Suprapubic skin (tissue), 3 donors: ENCODE measurements at regions not wholly inside any gene's neighbourhood (a gene's known extent, or its start where the extent isn't known, plus 50 kb on each side); places are given as distances from the start of the nearest gene placed in this dataset.

Experiments
- CTCF ChIP-seq, 2 donors: fragments of 200-600 bp in 1 of 2; fragments of 450-650 bp in 1 of 2; sonication (generic) in 1 of 2; IDR thresholded peaks; one replicate each; pipeline ENCODE4 v1.5.1; 2016 to 2019; ENCODE audit warnings: antibody characterized with exemption in 2 of 2, mild to moderate bottlenecking in 1 of 2, moderate library complexity in 1 of 2
- POLR2A ChIP-seq, 2 donors: fragments of 450-650 bp; IDR thresholded peaks; one replicate each; pipeline ENCODE4 v1.6.1; 2017; ENCODE audit warnings: antibody characterized with exemption in 2 of 2, mild to moderate bottlenecking in 2 of 2, moderate library complexity in 2 of 2

- TF ChIP-seq CTCF (IDR thresholded peaks at IDR 0.05) (peak; percentile 62 to 68), POLR2A (IDR thresholded peaks at IDR 0.05) (peak in 1 of 2 donors; percentile 50)
Measured at GRCh38 chr7:25854608-25855497, 297.1 kb upstream of the NFE2L3 start.
